K562 (cell line): ENCODE measurements at regions not wholly inside any gene's neighbourhood (a gene's known extent, or its start where the extent isn't known, plus 50 kb on each side); places are given as distances from the start of the nearest gene placed in this dataset.

ENCODE experiments used
- ASH1L ChIP-seq: fragments of 450-650 bp; IDR thresholded peaks from 2 replicates; pipeline ENCODE4 v1.6.1; 2018; ENCODE audit warnings: borderline replicate concordance, mild to moderate bottlenecking, low read depth; ENCODE audit not compliant: partially characterized antibody
- BDP1 ChIP-seq: IDR thresholded peaks from 3 replicates; pipeline ENCODE4 v1.6.1; 2011; ENCODE audit not compliant: insufficient read length, insufficient read depth
- CBFB ChIP-seq: sonication (generic); formaldehyde crosslinking; IDR thresholded peaks from 2 replicates; pipeline ENCODE4 v1.4.0; 2020; ENCODE audit warnings: mild to moderate bottlenecking, missing genetic modification reagents
- CBX1 ChIP-seq: sonication (generic); IDR thresholded peaks from 2 replicates; pipeline ENCODE4 v1.6.1; 2016; ENCODE audit warnings: antibody characterized with exemption, low read depth, mild to moderate bottlenecking
- CCNT2 ChIP-seq: IDR thresholded peaks from 2 replicates; pipeline ENCODE4 v1.6.1; 2011; ENCODE audit warnings: borderline replicate concordance, low read depth, mild to moderate bottlenecking, moderate library complexity, mixed read lengths, low read length; ENCODE audit not compliant: insufficient read length; ENCODE audit errors: extremely low read depth
- CTCFL ChIP-seq: IDR thresholded peaks from 2 replicates; pipeline ENCODE4 v1.6.1; 2011; ENCODE audit warnings: borderline replicate concordance, low read depth, mild to moderate bottlenecking, moderate library complexity, low read length; ENCODE audit not compliant: insufficient read depth, poor library complexity, severe bottlenecking
- FOXK2 ChIP-seq, 2 experiments: fragments of 450-650 bp; IDR thresholded peaks in 1 of 2; conservative IDR thresholded peaks in 1 of 2; 2 replicates each; pipeline ENCODE4 v1.6.1; 2016; ENCODE audit warnings: low read depth in 2 of 2, mild to moderate bottlenecking in 1 of 2
- MBD2 ChIP-seq: sonication (generic); IDR thresholded peaks from 2 replicates; pipeline ENCODE4 v1.6.1; 2016; ENCODE audit warnings: low read depth, borderline replicate concordance
- MYC ChIP-seq, 2 experiments: fragments of 250-450 bp in 1 of 2; sonication (Bioruptor Pico) in 1 of 2; IDR thresholded peaks; 2 replicates each; pipeline versions ENCODE4 v1.5.1 to v1.6.1; 2012 to 2021; ENCODE audit warnings: low read depth in 2 of 2, borderline replicate concordance in 1 of 2, improper control_type of control experiment in 1 of 2, low read length in 1 of 2, mild to moderate bottlenecking in 1 of 2, moderate library complexity in 1 of 2
- NR2F6 ChIP-seq: fragments of 450-650 bp; formaldehyde crosslinking; IDR thresholded peaks from 2 replicates; pipeline ENCODE4 v1.4.0; 2020; ENCODE audit warnings: mild to moderate bottlenecking
- POLR3A ChIP-seq: IDR thresholded peaks from 2 replicates; pipeline ENCODE4 v1.6.1; 2011; ENCODE audit warnings: borderline replicate concordance, mild to moderate bottlenecking, moderate library complexity; ENCODE audit not compliant: insufficient read length, insufficient read depth; ENCODE audit errors: extremely low read depth
- PTRF ChIP-seq: fragments of 450-650 bp; IDR thresholded peaks from 2 replicates; pipeline ENCODE4 v1.6.1; 2016; ENCODE audit warnings: mild to moderate bottlenecking, missing genetic modification characterization, missing compliant biosample characterization
- TCF15 ChIP-seq: fragments of 250-450 bp; sonication (Bioruptor Pico); IDR thresholded peaks from 2 replicates; pipeline ENCODE4 v1.8.0; 2022; ENCODE audit warnings: moderate library complexity, mild to moderate bottlenecking, inconsistent platforms
- UBTF ChIP-seq, 2 experiments: IDR thresholded peaks; 2 replicates each; pipeline ENCODE4 v1.6.1; 2012; ENCODE audit warnings: improper control_type of control experiment in 2 of 2, low read depth in 2 of 2, low read length in 2 of 2, borderline replicate concordance in 1 of 2
- ZNF133 ChIP-seq: fragments of 250-450 bp; sonication (Bioruptor Pico); IDR thresholded peaks from 2 replicates; pipeline ENCODE4 v1.4.0; 2020; ENCODE audit warnings: mild to moderate bottlenecking
- ZNF639 ChIP-seq, 2 experiments: fragments of 200-800 bp in 1 of 2; sonication (Bioruptor generic) in 1 of 2; sonication (generic) in 1 of 2; formaldehyde crosslinking in 1 of 2; IDR thresholded peaks in 1 of 2; conservative IDR thresholded peaks in 1 of 2; 2 replicates each; pipeline versions ENCODE4 v1.5.0 to v1.6.1; 2016 to 2020; ENCODE audit warnings: missing compliant biosample characterization in 1 of 2, missing genetic modification characterization in 1 of 2, missing genetic modification reagents in 1 of 2
- ZNF668 ChIP-seq: fragments of 250-450 bp; sonication (Bioruptor Pico); IDR thresholded peaks from 2 replicates; pipeline ENCODE4 v1.8.0; 2022; ENCODE audit warnings: mild to moderate bottlenecking, inconsistent platforms

- TF ChIP-seq CTCFL (peak; percentile 49), CBFB (CRISPR knock-in tag) (no peak), TCF15 (no peak), FOXK2 (conservative IDR thresholded peaks at IDR 0.05 in 1 of 2, IDR thresholded peaks at IDR 0.05 in 1 of 2; ENCODE audit: low read depth in 2 of 2) (no peak), ZNF639 (CRISPR knock-in tag; conservative IDR thresholded peaks at IDR 0.05 in 1 of 2, IDR thresholded peaks at IDR 0.05 in 1 of 2) (no peak), CBX1 (no peak), CCNT2 (no peak), MYC (IDR thresholded peaks at IDR 0.05; ENCODE audit: low read depth, low read length) (no peak), MYC (CRISPR knock-in tag; IDR thresholded peaks at IDR 0.05; ENCODE audit: borderline replicate concordance, low read depth) (no peak), ZNF133 (CRISPR knock-in tag) (no peak), BDP1 (peak; percentile 24), NR2F6 (CRISPR knock-in tag) (no peak), MBD2 (no peak), UBTF (IDR thresholded peaks at IDR 0.05; ENCODE audit: borderline replicate concordance in 1 of 2, low read depth in 2 of 2, low read length in 2 of 2) (no peak), POLR3A (peak; percentile 38), ZNF668 (no peak), ASH1L (no peak), PTRF (tag) (no peak)
These were observed 432.8 kb upstream of the LRRTM4 start (continued) for GRCh38 chr2:77954931-77955330.
